Glutamatergic neuron (in vitro differentiated cells): ENCODE measurements at regions not wholly inside any gene's neighbourhood (a gene's known extent, or its start where the extent isn't known, plus 50 kb on each side); places are given as distances from the start of the nearest gene placed in this dataset.

Source experiments
- DNase-seq: peaks from one replicate; pipeline ENCODE4 v3.0.0; 2022
- H3K27ac Mint-ChIP-seq: one replicate; pipeline ENCODE4 v1.8.0; 2020; ENCODE audit warnings: mild to moderate bottlenecking, mixed read lengths, inconsistent platforms; ENCODE audit not compliant: unreplicated experiment
- H3K27me3 Mint-ChIP-seq: one replicate; pipeline ENCODE4 v1.8.0; 2020; ENCODE audit warnings: mild to moderate bottlenecking, moderate library complexity, mixed read lengths, inconsistent platforms; ENCODE audit not compliant: unreplicated experiment
- H3K36me3 Mint-ChIP-seq: one replicate; pipeline ENCODE4 v1.8.0; 2020; ENCODE audit warnings: mild to moderate bottlenecking, mixed read lengths, inconsistent platforms; ENCODE audit not compliant: unreplicated experiment
- H3K4me1 Mint-ChIP-seq: one replicate; pipeline ENCODE4 v1.8.0; 2020; ENCODE audit warnings: mild to moderate bottlenecking, low read depth, mixed read lengths, inconsistent platforms; ENCODE audit not compliant: unreplicated experiment
- H3K4me3 Mint-ChIP-seq: one replicate; pipeline ENCODE4 v1.8.0; 2020; ENCODE audit warnings: mild to moderate bottlenecking, mixed read lengths, inconsistent platforms; ENCODE audit not compliant: unreplicated experiment
- H3K9me3 Mint-ChIP-seq: one replicate; pipeline ENCODE4 v1.8.0; 2020; ENCODE audit warnings: mild to moderate bottlenecking, moderate library complexity, mixed read lengths, inconsistent platforms; ENCODE audit not compliant: unreplicated experiment
- TF ChIP-seq, protein P1 (sequence below): fragments of 200-600 bp; sonication (generic); IDR thresholded peaks from one replicate; pipeline ENCODE4 v1.5.0; 2021; ENCODE audit not compliant: partially characterized antibody, unreplicated experiment

- Mint-ChIP-seq H3K36me3 (no peaks in the 10 kb centered on the region), H3K4me3 (no peak overlapping the region)
- TF ChIP-seq, protein P1, sequence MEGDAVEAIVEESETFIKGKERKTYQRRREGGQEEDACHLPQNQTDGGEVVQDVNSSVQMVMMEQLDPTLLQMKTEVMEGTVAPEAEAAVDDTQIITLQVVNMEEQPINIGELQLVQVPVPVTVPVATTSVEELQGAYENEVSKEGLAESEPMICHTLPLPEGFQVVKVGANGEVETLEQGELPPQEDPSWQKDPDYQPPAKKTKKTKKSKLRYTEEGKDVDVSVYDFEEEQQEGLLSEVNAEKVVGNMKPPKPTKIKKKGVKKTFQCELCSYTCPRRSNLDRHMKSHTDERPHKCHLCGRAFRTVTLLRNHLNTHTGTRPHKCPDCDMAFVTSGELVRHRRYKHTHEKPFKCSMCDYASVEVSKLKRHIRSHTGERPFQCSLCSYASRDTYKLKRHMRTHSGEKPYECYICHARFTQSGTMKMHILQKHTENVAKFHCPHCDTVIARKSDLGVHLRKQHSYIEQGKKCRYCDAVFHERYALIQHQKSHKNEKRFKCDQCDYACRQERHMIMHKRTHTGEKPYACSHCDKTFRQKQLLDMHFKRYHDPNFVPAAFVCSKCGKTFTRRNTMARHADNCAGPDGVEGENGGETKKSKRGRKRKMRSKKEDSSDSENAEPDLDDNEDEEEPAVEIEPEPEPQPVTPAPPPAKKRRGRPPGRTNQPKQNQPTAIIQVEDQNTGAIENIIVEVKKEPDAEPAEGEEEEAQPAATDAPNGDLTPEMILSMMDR: no peak
These were observed 499.6 kb upstream of the B3GAT1 start for GRCh38 chr11:134911514-134912180.

DNA sequence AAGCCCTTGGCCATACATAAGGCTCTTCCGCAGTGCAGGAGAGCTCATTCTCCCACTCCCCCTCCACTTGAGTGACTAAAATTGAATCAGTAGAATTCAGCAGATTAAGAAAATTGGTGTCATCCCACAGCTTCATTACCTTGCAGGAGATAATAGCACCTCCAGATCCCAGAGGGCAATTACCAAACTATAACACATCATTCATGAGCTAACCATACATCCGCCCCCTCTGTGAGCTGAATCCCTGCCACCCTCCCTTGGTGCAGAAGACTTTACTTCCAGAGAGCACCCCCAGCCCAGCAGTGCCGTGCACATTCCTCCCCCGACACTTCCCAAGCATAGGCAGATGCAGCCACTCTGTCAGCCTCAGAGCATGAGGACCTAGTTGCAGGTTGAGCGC, 496.5 kb upstream of the B3GAT1 start:
- H3K27me3 Mint-ChIP-seq: peaks cover 3% of the 10 kb centered on the region
- TF ChIP-seq, protein P1: no peak
- peaks cover 3% of the 10 kb centered on the region for H3K9me3 Mint-ChIP-seq
- no peak overlapping the region for H3K27ac Mint-ChIP-seq
- DNase-seq: no peak
- no peak overlapping the region for H3K4me3 Mint-ChIP-seq
- H3K4me1 Mint-ChIP-seq: peaks cover 5% of the 10 kb centered on the region
- H3K36me3 Mint-ChIP-seq: no peaks in the 10 kb centered on the region

More at GRCh38 chr11:134911514-134912180, 499.6 kb upstream of the B3GAT1 start:
- Mint-ChIP-seq H3K4me1 (peaks cover 5% of the 10 kb centered on the region), H3K27me3 (peaks cover 5% of the 10 kb centered on the region), H3K27ac (no peak overlapping the region), H3K9me3 (peaks cover 2% of the 10 kb centered on the region)
- DNase-seq: no peak

- Mint-ChIP-seq H3K27ac (no peak overlapping the region), H3K4me3 (no peak overlapping the region), H3K4me1 (peaks cover 2% of the 10 kb centered on the region), H3K27me3 (peaks cover 3% of the 10 kb centered on the region), H3K9me3 (peaks cover 3% of the 10 kb centered on the region), H3K36me3 (no peaks in the 10 kb centered on the region)
- no peak for DNase-seq
- TF ChIP-seq, protein P1: no peak
These were observed 495.6 kb upstream of the B3GAT1 start for GRCh38 chr11:134907636-134908035.

DNA sequence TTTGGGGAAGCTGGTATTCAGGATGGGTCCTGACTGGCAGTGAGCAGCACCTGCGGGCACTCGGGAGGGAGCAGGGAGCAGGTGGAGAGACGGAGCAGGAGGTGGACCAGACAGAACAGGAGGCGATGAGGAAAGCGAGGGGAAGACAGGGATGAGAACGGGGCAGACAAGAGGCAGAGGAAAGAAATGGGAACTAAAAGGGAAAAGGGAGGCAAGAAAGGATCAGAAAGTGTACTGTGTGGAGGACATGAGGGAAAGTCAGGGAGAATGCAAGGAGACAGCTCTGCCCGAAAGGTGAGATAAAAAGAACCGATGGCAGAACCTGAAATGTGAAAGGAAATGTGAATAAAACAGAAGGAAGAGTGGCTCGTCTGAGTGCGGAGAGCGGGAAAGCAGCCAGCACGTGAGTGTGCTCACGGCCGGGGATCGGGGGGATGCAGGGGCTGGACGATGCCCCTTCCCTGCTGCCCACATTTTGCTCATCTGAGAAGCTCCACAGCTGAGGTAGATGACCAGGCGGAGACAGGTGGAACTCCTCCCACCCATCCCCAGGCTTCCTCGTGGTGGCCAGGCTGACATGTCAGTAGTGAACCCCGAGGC, 494.4 kb upstream of the B3GAT1 start:
- Mint-ChIP-seq H3K9me3 (peaks cover 3% of the 10 kb centered on the region), H3K27me3 (peaks cover 3% of the 10 kb centered on the region), H3K27ac (no peak overlapping the region), H3K36me3 (no peaks in the 10 kb centered on the region), H3K4me1 (peaks cover 7% of the 10 kb centered on the region), H3K4me3 (no peak overlapping the region)
- no peak for DNase-seq
- TF ChIP-seq, protein P1: no peak

GRCh38 chr11:134905928-134906327, 493.9 kb upstream of the B3GAT1 start:
- Mint-ChIP-seq H3K27me3 (peaks cover 3% of the 10 kb centered on the region), H3K36me3 (no peaks in the 10 kb centered on the region), H3K27ac (no peak overlapping the region), H3K4me1 (peaks cover 7% of the 10 kb centered on the region), H3K9me3 (peaks cover 3% of the 10 kb centered on the region), H3K4me3 (no peak overlapping the region)
- TF ChIP-seq, protein P1: no peak
- no peak for DNase-seq
